GM19455 (cell line): ENCODE measurements at regions not wholly inside any gene's neighbourhood (a gene's known extent, or its start where the extent isn't known, plus 50 kb on each side); places are given as distances from the start of the nearest gene placed in this dataset.
"Not testable (repeated sequence)": the region's sequence is repeated elsewhere in the genome, so short reads cannot be mapped to it uniquely, and the experiment has no call there.

ENCODE experiments used
- ATAC-seq: cut with Tn5 transposase; IDR thresholded peaks from one replicate; pipeline ENCODE4 v1.9.1; 2021; ENCODE audit not compliant: unreplicated experiment

DNA sequence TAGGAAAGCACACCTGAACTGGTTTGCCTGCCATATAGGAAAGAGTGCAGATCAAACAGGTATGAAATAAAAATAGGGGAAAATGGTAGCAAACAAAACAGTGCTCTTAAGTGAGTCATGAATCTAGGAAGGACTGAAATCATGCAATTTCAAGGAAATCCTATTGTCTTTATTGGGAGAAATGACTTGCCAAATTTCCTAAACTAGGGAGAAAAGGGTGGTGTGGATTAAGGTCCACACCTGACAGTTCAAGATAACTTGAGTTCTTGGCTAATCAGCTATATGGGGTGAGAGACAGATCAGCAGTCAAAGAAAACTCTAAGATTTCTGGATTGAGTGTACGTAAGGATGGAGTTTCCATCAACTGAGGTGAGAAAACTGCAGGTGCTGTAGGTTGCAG is 101.1 kb downstream of the PRKAB2 start:
- no peak for ATAC-seq

GRCh38 chr1:147062956-147063355 is 109.3 kb downstream of the PRKAB2 start:
- ATAC-seq, result no peak

DNA sequence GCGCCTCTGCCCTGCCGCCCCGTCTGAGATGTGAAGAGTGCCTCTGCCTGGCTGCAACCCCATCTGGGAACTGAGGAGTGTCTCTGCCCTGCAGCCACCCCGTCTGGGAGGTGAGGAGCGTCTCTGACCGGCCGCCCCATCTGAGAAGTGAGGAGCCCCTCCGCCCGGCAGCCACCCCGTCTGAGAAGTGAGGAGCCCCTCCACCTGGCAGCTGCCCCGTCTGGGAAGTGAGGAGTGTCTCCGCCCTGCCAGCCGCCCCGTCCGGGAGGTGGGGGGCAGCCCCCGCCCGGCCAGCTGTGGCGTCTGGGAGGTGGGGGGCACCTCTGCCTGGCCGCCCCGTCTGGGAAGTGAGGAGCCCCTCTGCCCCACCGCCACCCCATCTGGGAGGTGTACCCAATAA is 110.4 kb downstream of the PRKAB2 start:
- ATAC-seq, result not testable (repeated sequence)

- no peak for ATAC-seq
Measured at GRCh38 chr1:147053269-147053668, 115.1 kb downstream of the NBPF12 start.

DNA sequence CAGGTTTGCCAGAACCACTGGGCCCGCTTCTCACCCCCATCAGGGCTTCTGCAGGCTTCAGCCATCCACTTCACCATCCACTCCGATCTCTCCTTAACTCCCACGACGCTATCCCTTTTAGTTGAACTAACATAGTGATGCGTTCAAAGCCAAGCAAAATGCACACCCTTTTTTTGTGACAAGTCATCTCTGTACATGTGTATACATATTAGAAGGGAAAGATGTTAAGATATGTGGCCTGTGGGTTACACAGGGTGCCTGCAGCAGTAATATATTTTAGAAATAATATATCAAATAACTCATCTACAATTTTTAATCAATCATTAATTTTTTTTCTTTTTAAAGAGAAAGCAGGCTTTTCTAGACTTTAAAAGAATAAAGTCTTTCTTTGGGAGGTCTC is 114.6 kb downstream of the NBPF12 start:
- no peak for ATAC-seq

DNA sequence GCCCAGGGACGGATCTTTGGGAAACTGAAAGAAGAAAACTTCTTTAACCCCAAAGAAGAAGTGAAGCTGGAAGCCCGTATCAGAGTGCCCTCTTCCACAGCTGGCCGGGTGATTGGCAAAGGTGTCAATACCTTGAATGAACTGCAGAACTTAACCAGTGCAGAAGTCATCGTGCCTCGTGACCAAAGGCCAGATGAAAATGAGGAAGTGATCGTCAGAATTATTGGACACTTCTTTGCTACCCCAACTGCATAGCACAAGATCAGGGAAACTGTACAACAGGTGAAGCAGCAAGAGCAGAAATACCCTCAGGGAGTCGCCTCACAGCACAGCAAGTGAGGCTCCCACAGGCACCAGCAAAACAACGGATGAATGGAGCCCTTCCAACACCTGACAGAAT is 114.0 kb downstream of the NBPF12 start:
- ATAC-seq, result no peak

- ATAC-seq, result no peak
Measured at GRCh38 chr1:147051136-147051535, 113.0 kb downstream of the NBPF12 start.

- ATAC-seq, result no peak
Measured at GRCh38 chr1:147050654-147051053, 112.5 kb downstream of the NBPF12 start.

- ATAC-seq, result not testable (repeated sequence)
Measured at GRCh38 chr1:147046863-147047394, 108.8 kb downstream of the NBPF12 start.

DNA sequence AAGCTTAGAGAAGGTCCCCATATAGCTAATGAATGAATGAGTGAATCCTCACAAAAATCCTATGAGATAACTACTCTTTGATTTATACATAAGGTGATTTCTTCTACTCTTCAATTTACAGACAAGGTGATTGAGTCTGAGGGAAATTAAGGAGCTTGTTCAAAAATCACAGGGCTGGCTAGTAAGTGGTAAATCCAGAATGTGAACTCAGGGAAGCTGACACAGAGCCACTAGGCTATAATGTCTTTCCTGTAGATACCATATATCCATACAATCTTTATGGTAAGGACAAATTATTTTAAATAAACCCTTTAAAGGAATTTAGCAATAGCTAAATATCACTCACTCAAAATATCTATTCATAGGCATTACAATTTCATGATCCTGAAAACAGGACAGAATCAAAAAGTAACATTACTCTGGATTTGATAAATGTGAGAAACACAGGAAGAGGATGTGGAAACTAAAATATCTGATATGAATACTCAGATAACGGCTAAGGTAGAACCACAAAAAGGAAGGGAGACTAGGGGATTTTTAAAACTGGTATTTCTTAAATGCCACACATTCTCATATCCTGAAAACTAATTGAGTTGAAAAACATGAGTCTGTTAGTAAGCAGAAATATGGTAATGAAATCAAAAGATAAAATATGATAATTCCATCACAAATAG is 108.2 kb downstream of the NBPF12 start:
- ATAC-seq, result no peak
